ENCODE measurements at regions not wholly inside any gene's neighbourhood (a gene's known extent, or its start where the extent isn't known, plus 50 kb on each side); places are given as distances from the start of the nearest gene placed in this dataset.

GRCh38 chr12:58547217-58547616 lies 373.1 kb downstream of the LRIG3 start:
- H3K4me3 ChIP-seq (replicated peaks; ENCODE audit: low read depth, low read length): no peak overlapping the region
- DNase-seq (ENCODE audit: extremely low read depth, insufficient read length): no peak
- TF ChIP-seq, protein P1, sequence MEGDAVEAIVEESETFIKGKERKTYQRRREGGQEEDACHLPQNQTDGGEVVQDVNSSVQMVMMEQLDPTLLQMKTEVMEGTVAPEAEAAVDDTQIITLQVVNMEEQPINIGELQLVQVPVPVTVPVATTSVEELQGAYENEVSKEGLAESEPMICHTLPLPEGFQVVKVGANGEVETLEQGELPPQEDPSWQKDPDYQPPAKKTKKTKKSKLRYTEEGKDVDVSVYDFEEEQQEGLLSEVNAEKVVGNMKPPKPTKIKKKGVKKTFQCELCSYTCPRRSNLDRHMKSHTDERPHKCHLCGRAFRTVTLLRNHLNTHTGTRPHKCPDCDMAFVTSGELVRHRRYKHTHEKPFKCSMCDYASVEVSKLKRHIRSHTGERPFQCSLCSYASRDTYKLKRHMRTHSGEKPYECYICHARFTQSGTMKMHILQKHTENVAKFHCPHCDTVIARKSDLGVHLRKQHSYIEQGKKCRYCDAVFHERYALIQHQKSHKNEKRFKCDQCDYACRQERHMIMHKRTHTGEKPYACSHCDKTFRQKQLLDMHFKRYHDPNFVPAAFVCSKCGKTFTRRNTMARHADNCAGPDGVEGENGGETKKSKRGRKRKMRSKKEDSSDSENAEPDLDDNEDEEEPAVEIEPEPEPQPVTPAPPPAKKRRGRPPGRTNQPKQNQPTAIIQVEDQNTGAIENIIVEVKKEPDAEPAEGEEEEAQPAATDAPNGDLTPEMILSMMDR (IDR thresholded peaks at IDR 0.05; ENCODE audit: insufficient read depth, low read length, poor library complexity, severe bottlenecking): no peak
- H3K27me3 ChIP-seq (replicated peaks; ENCODE audit: control insufficient read depth, insufficient read depth, low read length): no peaks in the 10 kb centered on the region; the same call in 1 of the 2 replicates
- no peaks in the 10 kb centered on the region for H3K36me3 ChIP-seq (ENCODE audit: control insufficient read depth, insufficient read depth, low read length)

DNA sequence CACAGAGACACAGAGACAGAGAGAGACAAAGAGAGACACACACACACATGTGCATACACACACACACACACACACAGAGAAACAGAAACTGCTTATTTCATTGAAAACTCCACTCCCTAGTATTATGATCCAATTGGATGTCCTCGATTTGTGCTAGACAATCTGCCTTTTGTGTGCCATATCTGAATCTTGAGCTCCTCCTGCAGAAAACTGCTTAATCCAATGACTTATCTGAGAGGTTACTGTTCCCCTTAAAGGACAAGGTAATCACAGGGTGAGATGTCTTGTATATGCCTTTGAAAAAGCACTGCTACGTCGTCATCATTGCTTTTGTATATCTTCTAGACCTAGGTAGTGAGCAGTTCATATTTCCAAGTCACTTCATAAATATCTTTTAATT lies 371.5 kb downstream of the LRIG3 start:
- Histone ChIP-seq H3K4me3 (replicated peaks; ENCODE audit: low read depth, low read length) (no peak overlapping the region), H3K27me3 (replicated peaks; ENCODE audit: control insufficient read depth, insufficient read depth, low read length) (no peaks in the 10 kb centered on the region; the same call in 1 of the 2 replicates), H3K36me3 (ENCODE audit: control insufficient read depth, insufficient read depth, low read length) (no peaks in the 10 kb centered on the region)
- DNase-seq (ENCODE audit: extremely low read depth, insufficient read length): no peak
- TF ChIP-seq, protein P1 (IDR thresholded peaks at IDR 0.05; ENCODE audit: insufficient read depth, low read length, poor library complexity, severe bottlenecking): no peak

GRCh38 chr12:58554522-58555157 lies 365.7 kb downstream of the LRIG3 start:
- no peaks in the 10 kb centered on the region for H3K27me3 ChIP-seq (replicated peaks; ENCODE audit: control insufficient read depth, insufficient read depth, low read length)
- H3K4me3 ChIP-seq (replicated peaks; ENCODE audit: low read depth, low read length): no peak overlapping the region
- TF ChIP-seq, protein P1 (IDR thresholded peaks at IDR 0.05; ENCODE audit: insufficient read depth, low read length, poor library complexity, severe bottlenecking): no peak
- H3K36me3 ChIP-seq (ENCODE audit: control insufficient read depth, insufficient read depth, low read length): no peaks in the 10 kb centered on the region
- DNase-seq (ENCODE audit: extremely low read depth, insufficient read length): no peak

DNA sequence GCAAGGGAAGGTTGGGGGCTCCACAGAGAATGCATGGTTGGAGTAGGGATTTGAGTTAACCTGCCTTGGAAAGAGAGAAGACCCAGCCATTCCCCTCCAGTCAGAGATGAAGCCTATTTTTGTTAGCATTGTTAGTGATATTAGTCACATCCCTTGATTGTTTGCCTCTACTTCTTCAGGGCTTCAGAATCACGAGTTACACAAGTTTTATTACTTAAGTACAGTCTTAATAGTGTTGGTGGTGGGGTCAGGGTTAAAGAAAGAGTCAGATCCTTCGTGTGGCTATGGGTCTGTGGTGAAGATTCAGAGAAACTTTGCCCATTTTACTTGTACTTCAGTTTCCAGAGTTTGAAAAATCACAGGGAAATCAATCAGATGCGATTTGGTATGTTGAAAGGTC lies 363.1 kb downstream of the LRIG3 start:
- DNase-seq (ENCODE audit: extremely low read depth, insufficient read length): no peak
- H3K4me3 ChIP-seq (replicated peaks; ENCODE audit: low read depth, low read length): no peak overlapping the region
- no peaks in the 10 kb centered on the region for H3K36me3 ChIP-seq (ENCODE audit: control insufficient read depth, insufficient read depth, low read length)
- H3K27me3 ChIP-seq (replicated peaks; ENCODE audit: control insufficient read depth, insufficient read depth, low read length): no peaks in the 10 kb centered on the region
- TF ChIP-seq, protein P1 (IDR thresholded peaks at IDR 0.05; ENCODE audit: insufficient read depth, low read length, poor library complexity, severe bottlenecking): no peak

- DNase-seq (ENCODE audit: extremely low read depth, insufficient read length): no peak
- Histone ChIP-seq H3K36me3 (ENCODE audit: control insufficient read depth, insufficient read depth, low read length) (no peaks in the 10 kb centered on the region), H3K27me3 (replicated peaks; ENCODE audit: control insufficient read depth, insufficient read depth, low read length) (no peaks in the 10 kb centered on the region), H3K4me3 (replicated peaks; ENCODE audit: low read depth, low read length) (no peak overlapping the region)
- TF ChIP-seq, protein P1 (IDR thresholded peaks at IDR 0.05; ENCODE audit: insufficient read depth, low read length, poor library complexity, severe bottlenecking): no peak
These were observed 362.6 kb downstream of the LRIG3 start for GRCh38 chr12:58557661-58558060.

DNA sequence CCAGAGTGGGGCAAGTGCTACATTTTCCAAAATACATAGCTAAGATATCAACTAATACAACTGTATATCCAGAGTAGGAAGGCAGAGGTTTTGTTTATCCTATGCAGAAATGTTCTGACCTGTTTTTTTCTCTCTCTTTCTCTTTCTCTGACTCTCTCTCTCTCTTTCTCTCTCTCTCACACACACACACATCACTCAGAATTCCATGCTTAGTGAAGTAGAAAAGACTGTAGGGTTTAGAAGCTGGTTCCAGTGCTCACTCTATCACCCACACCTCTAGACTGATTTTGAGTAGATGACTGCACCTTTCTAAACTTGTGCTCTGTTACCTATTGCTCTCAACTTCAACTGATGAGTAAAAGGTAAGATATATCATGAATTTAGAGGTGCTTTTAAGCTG lies 356.7 kb downstream of the LRIG3 start:
- TF ChIP-seq, protein P1 (IDR thresholded peaks at IDR 0.05; ENCODE audit: insufficient read depth, low read length, poor library complexity, severe bottlenecking): no peak
- DNase-seq (ENCODE audit: extremely low read depth, insufficient read length): no peak
- no peak overlapping the region for H3K4me3 ChIP-seq (replicated peaks; ENCODE audit: low read depth, low read length)
- H3K27me3 ChIP-seq (replicated peaks; ENCODE audit: control insufficient read depth, insufficient read depth, low read length): no peaks in the 10 kb centered on the region; the same call in 1 of the 2 replicates
- no peaks in the 10 kb centered on the region for H3K36me3 ChIP-seq (ENCODE audit: control insufficient read depth, insufficient read depth, low read length)

All from GM06990 (cell line).